ENCODE measurements at regions not wholly inside any gene's neighbourhood (a gene's known extent, or its start where the extent isn't known, plus 50 kb on each side); places are given as distances from the start of the nearest gene placed in this dataset.

DNA sequence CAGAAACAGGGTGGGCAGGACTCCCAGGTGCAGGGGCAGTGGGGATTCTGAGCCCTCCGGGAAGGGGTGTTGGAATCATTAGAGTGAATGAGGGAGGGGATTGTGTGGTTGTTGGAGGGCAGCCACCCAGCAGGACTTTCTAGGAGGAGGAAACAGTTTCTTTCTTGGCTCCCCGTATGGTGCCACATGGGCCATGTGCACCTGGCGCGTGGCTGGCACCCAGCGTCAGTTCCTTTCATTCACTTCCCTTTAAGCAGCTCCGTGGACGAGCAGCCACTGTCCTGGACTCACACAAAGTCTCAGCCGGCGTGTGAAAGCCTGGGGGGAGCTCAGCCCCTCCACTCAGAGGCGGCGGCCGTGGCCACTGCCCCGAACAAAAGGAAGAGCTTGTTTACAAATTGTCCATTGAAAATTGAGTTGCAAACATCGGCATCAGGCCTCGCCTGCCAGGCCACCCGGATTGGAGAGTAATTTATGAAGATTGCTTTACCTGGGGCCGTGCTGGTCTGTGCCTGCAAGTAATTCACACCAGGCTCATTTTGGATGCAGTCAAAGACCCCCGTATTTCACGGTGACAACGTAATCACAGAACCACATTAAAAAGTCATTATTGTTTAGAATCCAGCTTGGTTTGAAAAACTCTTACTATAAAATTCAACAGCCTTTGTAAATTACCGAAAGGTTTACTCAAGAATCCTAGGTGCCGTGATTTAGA is 101.7 kb upstream of the C14orf180 start:
- DNase-seq (ENCODE audit: extremely low read depth in 1 of 4, low spot score in 3 of 4) (no peak), FAIRE-seq (no peak), ATAC-seq (no peak)
- WGBS (ENCODE audit: insufficient coverage, low coverage, missing lambda C conversion rate) = 0% methylated on average over 16 of the region's 22 CpGs
- Histone ChIP-seq H3K36me3 (ENCODE audit: control insufficient read depth, insufficient read depth, low read length) (no peaks in the 10 kb centered on the region), H3K9me1 (ENCODE audit: control insufficient read depth, insufficient read depth, low read length) (no peaks in the 10 kb centered on the region), H3K9me3 (replicated peaks; ENCODE audit: control insufficient read depth, insufficient read depth, low read depth, low read length) (no peaks in the 10 kb centered on the region), H3K4me2 (ENCODE audit: insufficient read depth, low read length) (no peak overlapping the region), H3K4me3 (no peak overlapping the region), H3K79me2 (ENCODE audit: control insufficient read depth, insufficient read depth, low read length) (no peaks in the 10 kb centered on the region), H3K9ac (ENCODE audit: insufficient read depth in 1 of 2, low read depth in 2 of 2, low read length in 2 of 2) (no peak overlapping the region), H4K20me1 (replicated peaks; ENCODE audit: control insufficient read depth, insufficient read depth, low read length) (no peaks in the 10 kb centered on the region), H3K27ac (ENCODE audit: extremely low read depth, low read depth, low read length) (no peak overlapping the region), H2AFZ (ENCODE audit: low read depth, low read length) (no peak overlapping the region), H3K4me1 (replicated peaks in 1 of 2; ENCODE audit: control insufficient read depth in 2 of 2, insufficient read depth in 2 of 2, low read length in 2 of 2) (no peaks in the 10 kb centered on the region), H3K27me3 (ENCODE audit: control insufficient read depth in 2 of 2, insufficient read depth in 2 of 2, low read length in 2 of 2) (peaks cover 2 to 13% of the 10 kb centered on the region in 2 experiments; a peak in 3 of 5 replicates)
- in situ Hi-C loops (cut with MboI) = no loop called here
- BruUV-seq (replicated peaks) = no TSS peak
- ChIA-PET CTCF (ENCODE audit: low intra/inter-chr PET ratio) (no interaction called here), POLR2A (no interaction called here)
- TF ChIP-seq ZC3H11A (IDR thresholded peaks at IDR 0.05; ENCODE audit: low read depth, low read length) (no peak), MTA3 (IDR thresholded peaks at IDR 0.05; ENCODE audit: borderline replicate concordance) (no peak), IRF1 (CRISPR knock-in tag; IDR thresholded peaks at IDR 0.05; ENCODE audit: borderline replicate concordance) (no peak), PHTF2 (CRISPR knock-in tag; IDR thresholded peaks at IDR 0.05) (no peak), BRF1 (IDR thresholded peaks at IDR 0.05; ENCODE audit: borderline replicate concordance, extremely low read depth, insufficient read length) (no peak), ZNF280A (IDR thresholded peaks at IDR 0.05; ENCODE audit: low read depth, partially characterized antibody) (no peak), NR2C1 (IDR thresholded peaks at IDR 0.05) (no peak), NR2C1 (tag; IDR thresholded peaks at IDR 0.05) (no peak), POLR3A (IDR thresholded peaks at IDR 0.05; ENCODE audit: borderline replicate concordance, extremely low read depth, insufficient read depth, insufficient read length) (no peak), RBFOX2 (IDR thresholded peaks at IDR 0.05; ENCODE audit: low read depth, low read length) (no peak), TAF15 (IDR thresholded peaks at IDR 0.05; ENCODE audit: low read depth, low read length) (no peak), RFX5 (IDR thresholded peaks at IDR 0.05; ENCODE audit: low read depth, low read length) (no peak), PML (IDR thresholded peaks at IDR 0.05; ENCODE audit: low read length) (no peak), POU5F1 (IDR thresholded peaks at IDR 0.05; ENCODE audit: borderline replicate concordance, low read depth, low read length, partially characterized antibody) (no peak), THAP12 (CRISPR knock-in tag; IDR thresholded peaks at IDR 0.05) (no peak), L3MBTL2 (IDR thresholded peaks at IDR 0.05) (no peak)
- TF ChIP-seq, protein P1, sequence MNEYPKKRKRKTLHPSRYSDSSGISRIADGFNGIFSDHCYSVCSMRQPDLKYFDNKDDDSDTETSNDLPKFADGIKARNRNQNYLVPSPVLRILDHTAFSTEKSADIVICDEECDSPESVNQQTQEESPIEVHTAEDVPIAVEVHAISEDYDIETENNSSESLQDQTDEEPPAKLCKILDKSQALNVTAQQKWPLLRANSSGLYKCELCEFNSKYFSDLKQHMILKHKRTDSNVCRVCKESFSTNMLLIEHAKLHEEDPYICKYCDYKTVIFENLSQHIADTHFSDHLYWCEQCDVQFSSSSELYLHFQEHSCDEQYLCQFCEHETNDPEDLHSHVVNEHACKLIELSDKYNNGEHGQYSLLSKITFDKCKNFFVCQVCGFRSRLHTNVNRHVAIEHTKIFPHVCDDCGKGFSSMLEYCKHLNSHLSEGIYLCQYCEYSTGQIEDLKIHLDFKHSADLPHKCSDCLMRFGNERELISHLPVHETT (CRISPR knock-in tag; conservative IDR thresholded peaks at IDR 0.05 in 1 of 2, IDR thresholded peaks at IDR 0.05 in 1 of 2) = no peak
- intact Hi-C loops (cut with micrococcal nuclease) = no loop called here

Measured in K562 (cell line).